ENCODE measurements at regions not wholly inside any gene's neighbourhood (a gene's known extent, or its start where the extent isn't known, plus 50 kb on each side); places are given as distances from the start of the nearest gene placed in this dataset.

GRCh38 chr4:124234771-124235170, 477.8 kb downstream of the ANKRD50 start:
- no peaks in the 10 kb centered on the region for H3K27me3 ChIP-seq
- no peak for DNase-seq
- H3K27ac ChIP-seq = no peak overlapping the region
- H3K4me1 ChIP-seq = peaks cover 0 to 5% (median 0%) of the 10 kb centered on the region in 3 donors
- no peak overlapping the region for H3K4me3 ChIP-seq
- TF ChIP-seq POLR2A (IDR thresholded peaks at IDR 0.05) = no peak
- WGBS, 2 donors = 21 to 30% methylated on average over 2 of the region's 2 CpGs
- H3K36me3 ChIP-seq = no peaks in the 10 kb centered on the region
- intact Hi-C loops (cut with DNase I) = no loop called here
- H3K9me3 ChIP-seq = peaks cover 0 to 3% (median 0%) of the 10 kb centered on the region in 3 donors

DNA sequence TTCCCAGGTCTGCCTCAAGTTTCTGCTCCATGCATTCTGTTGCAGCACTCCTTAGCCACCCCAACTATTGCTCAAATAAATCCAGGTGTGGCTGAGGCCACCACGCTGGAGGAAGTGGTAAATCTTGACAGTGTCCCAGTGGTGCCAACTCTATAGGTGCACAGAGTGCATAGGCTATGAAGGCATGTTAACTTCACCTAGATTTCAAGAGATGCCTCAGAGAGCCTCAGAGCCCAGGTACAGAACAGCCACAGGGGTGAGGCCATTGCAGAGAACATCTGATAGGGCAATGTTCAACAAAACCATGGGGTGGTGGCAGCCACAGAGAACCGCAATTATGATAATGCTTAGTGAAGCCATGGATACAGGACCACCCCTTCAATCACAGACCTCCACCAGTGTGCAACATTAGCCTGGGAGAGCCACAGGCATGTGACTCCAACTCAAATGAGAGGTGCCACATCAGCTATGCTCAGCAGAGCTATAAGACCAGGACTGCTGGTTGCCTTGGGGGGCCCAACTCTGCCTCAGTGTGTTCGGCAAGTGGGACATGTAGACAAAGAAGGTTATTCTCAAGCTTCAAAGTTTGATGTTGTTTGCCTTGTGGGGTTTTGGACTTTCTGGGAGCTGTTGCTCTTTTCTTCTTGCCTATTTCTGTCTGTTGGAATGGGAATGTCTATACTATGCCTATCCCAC, 468.7 kb downstream of the ANKRD50 start:
- Histone ChIP-seq H3K36me3 (no peaks in the 10 kb centered on the region), H3K4me3 (no peak overlapping the region), H3K4me1 (no peaks in the 10 kb centered on the region), H3K27ac (no peak overlapping the region), H3K9me3 (peaks cover 0 to 3% (median 0%) of the 10 kb centered on the region in 3 donors), H3K27me3 (no peaks in the 10 kb centered on the region)
- no peak for TF ChIP-seq POLR2A (IDR thresholded peaks at IDR 0.05)
- no peak for TF ChIP-seq CTCF (IDR thresholded peaks at IDR 0.05)
- 71 to 95% methylated on average over 2 of the region's 3 CpGs for WGBS, 2 donors
- DNase-seq = no peak
- intact Hi-C loops (cut with DNase I) = no loop called here

GRCh38 chr4:124253080-124253479, 459.5 kb downstream of the ANKRD50 start:
- no peak overlapping the region for H3K4me3 ChIP-seq
- H3K27ac ChIP-seq = no peak overlapping the region
- no peak for DNase-seq
- intact Hi-C loops (cut with DNase I) = no loop called here
- no peaks in the 10 kb centered on the region for H3K27me3 ChIP-seq
- no peaks in the 10 kb centered on the region for H3K36me3 ChIP-seq
- no peaks in the 10 kb centered on the region for H3K9me3 ChIP-seq
- TF ChIP-seq CTCF (IDR thresholded peaks at IDR 0.05) (no peak), POLR2A (IDR thresholded peaks at IDR 0.05) (no peak)
- peaks cover 0 to 5% (median 0%) of the 10 kb centered on the region in 3 donors for H3K4me1 ChIP-seq

DNA sequence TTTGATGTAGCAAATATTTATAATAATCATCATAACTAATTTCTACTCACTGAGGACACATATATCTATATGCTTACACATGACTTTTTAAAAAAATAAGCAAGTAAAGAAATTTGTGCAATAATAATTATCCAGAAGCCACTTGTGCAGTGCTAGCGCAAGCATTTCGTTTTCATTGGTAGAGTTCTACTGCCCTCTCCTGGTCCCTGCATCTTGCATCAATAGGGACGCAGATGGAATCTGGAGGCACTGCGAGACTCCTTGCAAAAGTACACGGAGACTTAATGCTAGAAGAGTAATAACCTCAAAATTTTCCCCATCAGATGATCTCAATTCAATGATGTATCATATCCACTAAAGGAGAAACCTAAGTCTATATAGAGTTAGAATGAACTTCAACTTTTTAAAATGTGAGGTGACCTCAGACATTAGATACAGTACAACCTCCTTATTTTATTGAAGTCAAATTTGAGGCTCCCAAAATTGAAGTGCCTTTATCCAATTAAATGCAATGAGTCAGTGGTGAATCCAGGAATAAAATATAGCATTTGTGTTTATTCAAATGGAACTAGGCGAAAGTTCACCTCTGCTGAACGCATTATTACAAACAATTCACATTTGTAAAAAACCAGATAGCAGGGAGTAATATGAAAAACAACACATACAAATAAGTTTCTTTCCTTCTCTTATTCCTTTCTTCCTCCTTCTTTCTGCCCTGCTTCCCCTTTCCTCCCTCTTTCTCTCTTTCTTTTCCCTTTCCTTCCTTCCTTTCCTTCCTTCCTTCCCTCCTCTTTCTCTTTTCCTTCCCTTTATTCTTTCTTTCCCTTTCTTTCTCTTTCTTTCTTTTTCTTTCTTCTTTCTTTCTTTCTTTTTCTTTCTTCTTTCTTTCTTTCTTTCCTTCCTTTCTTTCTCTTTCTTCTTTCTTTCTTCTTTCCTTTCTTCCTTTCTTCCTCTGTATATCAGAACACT, 450.0 kb downstream of the ANKRD50 start:
- Histone ChIP-seq H3K27ac (no peak overlapping the region), H3K4me1 (peaks cover 0 to 7% (median 0%) of the 10 kb centered on the region in 3 donors), H3K9me3 (no peaks in the 10 kb centered on the region), H3K4me3 (no peak overlapping the region), H3K36me3 (no peaks in the 10 kb centered on the region), H3K27me3 (no peaks in the 10 kb centered on the region)
- TF ChIP-seq CTCF (IDR thresholded peaks at IDR 0.05) (peak; percentile 64 to 86 (median 78)), POLR2A (IDR thresholded peaks at IDR 0.05) (no peak)
- no peak for DNase-seq
- WGBS, 2 donors = 19 to 22% methylated on average over 7 of the region's 7 CpGs
- intact Hi-C loops (cut with DNase I) = no loop called here

- peaks cover 0 to 3% (median 0%) of the 10 kb centered on the region in 3 donors for H3K9me3 ChIP-seq
- H3K36me3 ChIP-seq = no peaks in the 10 kb centered on the region
- peaks cover 0 to 7% (median 0%) of the 10 kb centered on the region in 3 donors for H3K4me1 ChIP-seq
- DNase-seq = no peak
- WGBS, 2 donors = 71 to 83% methylated on average over 1 of the region's 1 CpG
- H3K4me3 ChIP-seq = no peak overlapping the region
- H3K27ac ChIP-seq = no peak overlapping the region
- TF ChIP-seq POLR2A (IDR thresholded peaks at IDR 0.05) (no peak), CTCF (IDR thresholded peaks at IDR 0.05) (no peak)
- no peaks in the 10 kb centered on the region for H3K27me3 ChIP-seq
- intact Hi-C loops (cut with DNase I) = no loop called here
Measured at GRCh38 chr4:124265701-124266100, 446.8 kb downstream of the ANKRD50 start.

Data from esophagus squamous epithelium (tissue), 5 donors.